ENCODE measurements at regions not wholly inside any gene's neighbourhood (a gene's known extent, or its start where the extent isn't known, plus 50 kb on each side); places are given as distances from the start of the nearest gene placed in this dataset.
"Not testable (repeated sequence)": the region's sequence is repeated elsewhere in the genome, so short reads cannot be mapped to it uniquely, and the experiment has no call there.

DNA sequence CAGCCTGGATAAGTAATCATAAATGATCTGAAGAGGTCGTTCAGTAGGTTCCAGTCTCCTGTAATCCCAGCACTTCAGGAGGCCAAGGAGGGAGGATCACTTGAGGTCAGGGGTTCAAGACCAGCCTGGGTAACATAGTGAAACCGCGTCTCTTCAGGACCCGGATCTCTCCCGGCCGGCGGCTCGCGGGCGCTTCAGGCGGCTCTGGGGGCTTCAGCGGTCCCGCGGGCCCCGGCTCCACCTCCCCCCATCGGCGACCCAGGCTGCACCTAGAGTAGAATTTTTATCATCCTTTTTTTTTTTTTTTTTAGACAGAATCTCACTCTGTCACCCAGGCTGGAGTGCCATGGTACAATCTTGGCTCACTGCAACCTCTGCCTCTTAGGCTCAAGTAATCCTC, 95.9 kb downstream of the ABCC12 start:
- DNase-seq: no peak
- Histone ChIP-seq H3K4me1 (no peaks in the 10 kb centered on the region), H3K36me3 (no peaks in the 10 kb centered on the region), H3K27me3 (no peaks in the 10 kb centered on the region), H3K9me3 (no peaks in the 10 kb centered on the region), H3K27ac (no peak overlapping the region), H3K4me3 (no peak overlapping the region)
- no peak for TF ChIP-seq POLR2A (IDR thresholded peaks at IDR 0.05)
- TF ChIP-seq, protein P1, sequence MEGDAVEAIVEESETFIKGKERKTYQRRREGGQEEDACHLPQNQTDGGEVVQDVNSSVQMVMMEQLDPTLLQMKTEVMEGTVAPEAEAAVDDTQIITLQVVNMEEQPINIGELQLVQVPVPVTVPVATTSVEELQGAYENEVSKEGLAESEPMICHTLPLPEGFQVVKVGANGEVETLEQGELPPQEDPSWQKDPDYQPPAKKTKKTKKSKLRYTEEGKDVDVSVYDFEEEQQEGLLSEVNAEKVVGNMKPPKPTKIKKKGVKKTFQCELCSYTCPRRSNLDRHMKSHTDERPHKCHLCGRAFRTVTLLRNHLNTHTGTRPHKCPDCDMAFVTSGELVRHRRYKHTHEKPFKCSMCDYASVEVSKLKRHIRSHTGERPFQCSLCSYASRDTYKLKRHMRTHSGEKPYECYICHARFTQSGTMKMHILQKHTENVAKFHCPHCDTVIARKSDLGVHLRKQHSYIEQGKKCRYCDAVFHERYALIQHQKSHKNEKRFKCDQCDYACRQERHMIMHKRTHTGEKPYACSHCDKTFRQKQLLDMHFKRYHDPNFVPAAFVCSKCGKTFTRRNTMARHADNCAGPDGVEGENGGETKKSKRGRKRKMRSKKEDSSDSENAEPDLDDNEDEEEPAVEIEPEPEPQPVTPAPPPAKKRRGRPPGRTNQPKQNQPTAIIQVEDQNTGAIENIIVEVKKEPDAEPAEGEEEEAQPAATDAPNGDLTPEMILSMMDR (IDR thresholded peaks at IDR 0.05): no peak
- intact Hi-C loops (cut with DNase I; ENCODE audit: low total_unique reads): no loop called here

DNA sequence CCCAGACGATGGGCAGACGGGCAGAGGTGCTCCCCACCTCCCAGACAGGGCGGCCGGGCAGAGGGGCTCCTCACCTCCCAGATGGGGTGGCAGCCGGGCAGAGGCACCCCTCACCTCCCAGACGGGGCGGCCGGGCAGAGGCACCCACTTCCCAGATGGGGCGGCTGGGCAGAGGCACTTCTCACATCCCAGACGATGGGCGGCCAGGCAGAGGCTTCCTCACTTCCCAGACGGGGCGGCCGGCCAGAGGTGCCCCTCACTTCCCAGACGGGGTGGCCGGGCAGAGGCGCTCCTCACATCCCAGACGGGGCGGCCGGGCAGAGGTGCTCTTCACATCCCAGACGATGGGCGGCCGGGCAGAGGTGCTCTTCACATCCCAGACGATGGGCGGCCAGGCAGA, 96.6 kb downstream of the ABCC12 start:
- DNase-seq; H3K9me3 ChIP-seq; H3K4me1 ChIP-seq; H3K27me3 ChIP-seq; H3K27ac ChIP-seq; H3K4me3 ChIP-seq; intact Hi-C loops (cut with DNase I; ENCODE audit: low total_unique reads); H3K36me3 ChIP-seq: not testable (repeated sequence)

DNA sequence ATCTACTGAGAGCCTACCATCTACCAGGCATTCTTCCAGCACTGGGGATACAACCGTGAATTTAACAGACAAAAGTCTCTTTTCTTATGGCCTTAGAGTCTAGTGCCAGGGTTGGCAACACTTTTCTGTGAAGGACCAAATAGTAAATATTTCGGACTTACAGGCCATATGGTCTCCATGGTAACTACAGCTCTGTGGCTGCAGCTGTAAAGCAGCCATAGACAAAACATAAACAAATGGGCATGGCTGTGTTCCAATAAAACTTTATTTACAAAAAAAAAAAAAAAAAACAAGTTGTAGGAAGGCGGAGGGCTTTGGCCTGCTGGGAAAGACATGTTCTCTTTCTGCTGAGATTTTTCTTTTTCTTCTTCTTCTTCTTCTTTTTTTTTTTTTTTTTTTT, 98.7 kb downstream of the ABCC12 start:
- DNase-seq: no peak
- Histone ChIP-seq H3K4me1 (no peaks in the 10 kb centered on the region), H3K4me3 (no peak overlapping the region), H3K9me3 (no peaks in the 10 kb centered on the region), H3K36me3 (no peaks in the 10 kb centered on the region), H3K27ac (no peak overlapping the region), H3K27me3 (no peaks in the 10 kb centered on the region)
- TF ChIP-seq POLR2A (IDR thresholded peaks at IDR 0.05): no peak
- TF ChIP-seq, protein P1 (IDR thresholded peaks at IDR 0.05): no peak
- intact Hi-C loops (cut with DNase I; ENCODE audit: low total_unique reads): no loop called here

DNA sequence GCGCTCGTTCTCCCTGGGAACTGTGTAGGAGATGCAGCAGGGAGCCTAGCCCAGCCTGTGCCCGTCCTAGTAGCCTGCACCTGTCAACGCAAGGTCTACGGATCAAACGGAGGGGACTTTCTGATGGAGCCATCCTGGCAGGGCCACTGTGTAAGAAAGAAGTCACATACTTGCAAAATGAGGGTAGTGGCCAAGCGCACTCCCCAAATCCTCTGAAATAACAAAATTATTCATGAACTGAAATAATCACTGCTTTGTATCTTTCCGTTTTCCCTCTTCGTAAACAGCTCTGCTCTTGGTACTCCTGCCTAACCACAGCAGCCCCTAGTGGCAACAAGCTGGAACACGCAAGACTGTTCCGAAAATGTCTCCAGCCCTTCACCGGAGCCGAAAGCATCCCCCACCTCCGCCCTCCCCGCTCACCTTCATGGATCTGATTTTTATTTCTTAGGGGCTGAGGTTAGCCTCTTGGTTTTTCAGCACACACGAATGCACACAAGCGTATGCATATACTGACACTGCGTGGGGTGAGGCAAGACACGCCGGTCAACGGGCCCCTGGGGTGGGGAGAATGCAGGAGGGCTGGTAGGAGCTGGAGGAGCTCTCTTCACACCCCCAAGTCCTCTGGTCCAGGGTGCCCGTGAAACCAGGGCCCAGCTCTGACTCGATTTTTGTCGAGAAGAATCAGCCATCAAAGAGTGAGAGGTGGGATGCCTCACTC, 100.8 kb downstream of the ABCC12 start:
- Histone ChIP-seq H3K36me3 (no peaks in the 10 kb centered on the region), H3K9me3 (no peaks in the 10 kb centered on the region), H3K4me1 (no peaks in the 10 kb centered on the region), H3K27me3 (no peaks in the 10 kb centered on the region), H3K27ac (no peak overlapping the region), H3K4me3 (no peak overlapping the region)
- TF ChIP-seq, protein P1 (IDR thresholded peaks at IDR 0.05): peak; percentile 12 to 41 (median 38)
- TF ChIP-seq POLR2A (IDR thresholded peaks at IDR 0.05): no peak
- DNase-seq: no peak
- intact Hi-C loops (cut with DNase I; ENCODE audit: low total_unique reads): no loop called here

DNA sequence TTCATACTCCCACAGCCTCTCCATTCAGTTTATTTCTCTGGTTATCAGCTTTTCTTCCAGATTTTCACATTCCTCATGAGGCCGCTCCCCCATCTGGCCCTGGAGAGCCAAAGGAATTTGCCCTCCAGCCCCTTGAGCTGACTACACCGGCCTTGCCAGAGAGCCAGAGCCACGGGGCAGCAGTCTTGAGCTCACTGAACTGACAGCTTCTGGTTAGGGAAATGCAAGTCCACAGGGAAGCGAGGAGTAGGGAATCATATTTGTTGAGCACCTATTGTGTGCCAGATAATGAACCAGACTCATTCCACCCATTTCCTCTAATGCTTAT, 102.4 kb downstream of the ABCC12 start:
- no peaks in the 10 kb centered on the region for H3K27me3 ChIP-seq
- H3K36me3 ChIP-seq: no peaks in the 10 kb centered on the region
- intact Hi-C loops (cut with DNase I; ENCODE audit: low total_unique reads): no loop called here
- H3K9me3 ChIP-seq: no peaks in the 10 kb centered on the region
- no peak for DNase-seq
- no peak overlapping the region for H3K27ac ChIP-seq
- TF ChIP-seq, protein P1 (IDR thresholded peaks at IDR 0.05): no peak
- no peak for TF ChIP-seq POLR2A (IDR thresholded peaks at IDR 0.05)
- no peak overlapping the region for H3K4me3 ChIP-seq
- no peaks in the 10 kb centered on the region for H3K4me1 ChIP-seq
